ENCODE measurements at regions not wholly inside any gene's neighbourhood (a gene's known extent, or its start where the extent isn't known, plus 50 kb on each side); places are given as distances from the start of the nearest gene placed in this dataset.

DNA sequence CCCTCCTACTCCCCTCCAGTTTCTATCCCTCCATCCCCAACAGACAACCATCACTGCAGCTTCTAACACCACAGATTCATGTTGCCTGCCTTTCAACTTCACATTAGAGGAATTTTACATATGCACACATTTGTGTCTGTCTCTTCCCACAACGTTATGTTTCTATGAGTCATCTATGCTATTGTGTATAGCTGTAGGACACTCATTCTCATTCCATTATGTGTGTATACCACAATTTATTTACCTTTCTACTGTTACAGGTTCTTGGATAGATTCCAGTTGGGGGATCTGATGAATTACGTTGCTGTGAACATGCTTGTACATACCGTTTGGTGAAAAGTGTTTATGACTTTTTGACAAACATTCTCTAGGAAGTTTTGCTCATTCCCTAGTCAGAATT is 58.8 kb upstream of the TRPC3 start:
- no peaks in the 10 kb centered on the region for H3K36me3 ChIP-seq (replicated peaks in 1 of 2; ENCODE audit: control insufficient read depth in 2 of 2, insufficient read depth in 2 of 2, low read length in 2 of 2)
- no peaks in the 10 kb centered on the region for H3K27me3 ChIP-seq (ENCODE audit: control insufficient read depth in 3 of 3, insufficient read depth in 3 of 3, low read depth in 1 of 3, low read length in 3 of 3)
- H3K79me1 ChIP-seq (ENCODE audit: low read depth, low read length), result no peaks in the 10 kb centered on the region
- no CpG with 5 or more reads among the region's 3 CpGs for WGBS, 2 donors (ENCODE audit: extremely low coverage in 2 of 2, insufficient read length in 2 of 2, insufficient replicate concordance in 1 of 2)
- H3K4me1 ChIP-seq (ENCODE audit: control insufficient read depth in 2 of 2, insufficient read depth in 1 of 2, low read depth in 1 of 2, low read length in 2 of 2), result no peaks in the 10 kb centered on the region
- no peak overlapping the region for H3K4me2 ChIP-seq (ENCODE audit: insufficient read depth, low read length, poor library complexity, severe bottlenecking)
- no peaks in the 10 kb centered on the region for H3K9me3 ChIP-seq (replicated peaks in 1 of 2; ENCODE audit: control insufficient read depth in 2 of 2, insufficient read depth in 1 of 2, low read depth in 1 of 2, low read length in 2 of 2)
- H3K4ac ChIP-seq (ENCODE audit: low read length), result no peak overlapping the region
- DNase-seq (ENCODE audit: low spot score), result no peak
- no peak overlapping the region for H2AFZ ChIP-seq (ENCODE audit: low read length)
- H2BK12ac ChIP-seq (ENCODE audit: low read length), result no peak overlapping the region
- no peak overlapping the region for H2BK15ac ChIP-seq (ENCODE audit: low read length)
- no peak overlapping the region for H3K4me3 ChIP-seq (ENCODE audit: low read length in 2 of 2)
- no peak overlapping the region for H4K91ac ChIP-seq (ENCODE audit: low read depth, low read length, poor library complexity)
- no peak overlapping the region for H3K18ac ChIP-seq (ENCODE audit: low read length)
- H2BK5ac ChIP-seq (ENCODE audit: low read length), result no peak overlapping the region
- H3K14ac ChIP-seq (ENCODE audit: low read length), result no peak overlapping the region
- no peak overlapping the region for H3K23ac ChIP-seq (ENCODE audit: low read depth, low read length, poor library complexity)
- H2AK5ac ChIP-seq (ENCODE audit: low read depth, low read length), result no peak overlapping the region
- no peak overlapping the region for H4K8ac ChIP-seq (ENCODE audit: low read depth, low read length)
- no peak overlapping the region for H3K27ac ChIP-seq (replicated peaks; ENCODE audit: low read length)
- H2BK120ac ChIP-seq (ENCODE audit: low read depth, low read length), result no peak overlapping the region
- H3K9ac ChIP-seq (ENCODE audit: low read depth, low read length, poor library complexity), result no peak overlapping the region

DNA sequence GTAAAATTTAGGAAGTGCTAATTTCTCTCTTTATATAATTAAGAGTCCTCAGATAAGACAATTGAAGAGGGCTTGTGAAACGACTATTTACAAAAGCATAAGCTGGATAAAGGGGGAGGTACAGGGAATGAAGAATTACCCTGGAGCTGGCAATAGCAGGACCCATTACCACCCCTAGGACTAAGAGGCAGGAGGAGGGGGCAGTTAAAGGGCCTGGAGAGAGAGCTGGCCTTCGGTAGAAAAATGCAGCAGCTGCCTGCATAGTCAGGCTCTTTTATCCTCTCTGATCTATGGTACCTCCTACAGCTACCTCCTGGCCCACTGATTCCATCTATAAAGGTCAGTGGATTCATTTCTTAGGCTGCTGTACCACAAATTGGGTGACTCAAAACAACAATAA is 57.7 kb upstream of the TRPC3 start:
- Histone ChIP-seq H4K8ac (ENCODE audit: low read depth, low read length) (no peak overlapping the region), H2AK5ac (ENCODE audit: low read depth, low read length) (no peak overlapping the region), H3K36me3 (replicated peaks in 1 of 2; ENCODE audit: control insufficient read depth in 2 of 2, insufficient read depth in 2 of 2, low read length in 2 of 2) (no peaks in the 10 kb centered on the region), H3K79me1 (ENCODE audit: low read depth, low read length) (no peaks in the 10 kb centered on the region), H3K4me3 (ENCODE audit: low read length in 2 of 2) (no peak overlapping the region), H3K4ac (ENCODE audit: low read length) (no peak overlapping the region), H2BK5ac (ENCODE audit: low read length) (no peak overlapping the region), H2BK12ac (ENCODE audit: low read length) (no peak overlapping the region), H3K27me3 (ENCODE audit: control insufficient read depth in 3 of 3, insufficient read depth in 3 of 3, low read depth in 1 of 3, low read length in 3 of 3) (no peaks in the 10 kb centered on the region), H3K4me2 (ENCODE audit: insufficient read depth, low read length, poor library complexity, severe bottlenecking) (no peak overlapping the region), H3K27ac (replicated peaks; ENCODE audit: low read length) (no peak overlapping the region), H3K23ac (ENCODE audit: low read depth, low read length, poor library complexity) (no peak overlapping the region), H2BK120ac (ENCODE audit: low read depth, low read length) (no peak overlapping the region), H3K14ac (ENCODE audit: low read length) (no peak overlapping the region), H3K4me1 (ENCODE audit: control insufficient read depth in 2 of 2, insufficient read depth in 1 of 2, low read depth in 1 of 2, low read length in 2 of 2) (no peaks in the 10 kb centered on the region), H3K9me3 (replicated peaks in 1 of 2; ENCODE audit: control insufficient read depth in 2 of 2, insufficient read depth in 1 of 2, low read depth in 1 of 2, low read length in 2 of 2) (no peaks in the 10 kb centered on the region), H3K18ac (ENCODE audit: low read length) (no peak overlapping the region), H2AFZ (ENCODE audit: low read length) (no peak overlapping the region), H4K91ac (ENCODE audit: low read depth, low read length, poor library complexity) (no peak overlapping the region), H3K9ac (ENCODE audit: low read depth, low read length, poor library complexity) (no peak overlapping the region), H2BK15ac (ENCODE audit: low read length) (no peak overlapping the region)
- no CpG with 5 or more reads among the region's 2 CpGs for WGBS, 2 donors (ENCODE audit: extremely low coverage in 2 of 2, insufficient read length in 2 of 2, insufficient replicate concordance in 1 of 2)
- no peak for DNase-seq (ENCODE audit: low spot score)

DNA sequence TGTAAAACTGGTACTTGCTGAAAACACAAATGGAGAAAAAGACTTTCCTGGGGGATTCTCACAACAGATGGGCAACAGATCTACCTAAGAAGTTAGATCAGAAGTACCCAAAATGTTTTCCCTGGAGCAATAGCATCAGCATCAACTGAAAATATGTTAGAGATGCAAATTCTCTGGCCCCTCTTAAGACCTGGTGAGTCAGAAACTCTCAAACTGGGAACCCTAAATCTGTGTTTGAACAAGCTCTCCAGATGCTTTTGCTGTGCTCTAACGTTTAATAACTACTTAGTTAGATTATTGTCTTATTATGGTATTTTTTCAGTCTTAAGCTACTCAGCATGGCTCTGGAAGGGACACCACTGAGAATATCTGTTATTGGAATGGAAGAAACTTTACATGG is 55.2 kb upstream of the TRPC3 start:
- no peaks in the 10 kb centered on the region for H3K79me1 ChIP-seq (ENCODE audit: low read depth, low read length)
- no peak overlapping the region for H2BK5ac ChIP-seq (ENCODE audit: low read length)
- no peak overlapping the region for H3K4ac ChIP-seq (ENCODE audit: low read length)
- no peaks in the 10 kb centered on the region for H3K4me1 ChIP-seq (ENCODE audit: control insufficient read depth in 2 of 2, insufficient read depth in 1 of 2, low read depth in 1 of 2, low read length in 2 of 2)
- no peak overlapping the region for H2AK5ac ChIP-seq (ENCODE audit: low read depth, low read length)
- H3K9ac ChIP-seq (ENCODE audit: low read depth, low read length, poor library complexity), result no peak overlapping the region
- no peak overlapping the region for H2BK15ac ChIP-seq (ENCODE audit: low read length)
- no peak overlapping the region for H4K91ac ChIP-seq (ENCODE audit: low read depth, low read length, poor library complexity)
- no peak overlapping the region for H3K27ac ChIP-seq (replicated peaks; ENCODE audit: low read length)
- no peaks in the 10 kb centered on the region for H3K27me3 ChIP-seq (ENCODE audit: control insufficient read depth in 3 of 3, insufficient read depth in 3 of 3, low read depth in 1 of 3, low read length in 3 of 3)
- H4K8ac ChIP-seq (ENCODE audit: low read depth, low read length), result no peak overlapping the region
- WGBS, 2 donors (ENCODE audit: extremely low coverage in 2 of 2, insufficient read length in 2 of 2, insufficient replicate concordance in 1 of 2), result no CpG with 5 or more reads among the region's 1 CpG
- no peak overlapping the region for H3K4me3 ChIP-seq (ENCODE audit: low read length in 2 of 2)
- H2BK12ac ChIP-seq (ENCODE audit: low read length), result no peak overlapping the region
- no peak overlapping the region for H3K14ac ChIP-seq (ENCODE audit: low read length)
- H2AFZ ChIP-seq (ENCODE audit: low read length), result no peak overlapping the region
- no peak for DNase-seq (ENCODE audit: low spot score)
- H3K36me3 ChIP-seq (replicated peaks in 1 of 2; ENCODE audit: control insufficient read depth in 2 of 2, insufficient read depth in 2 of 2, low read length in 2 of 2), result no peaks in the 10 kb centered on the region
- no peak overlapping the region for H3K23ac ChIP-seq (ENCODE audit: low read depth, low read length, poor library complexity)
- no peak overlapping the region for H2BK120ac ChIP-seq (ENCODE audit: low read depth, low read length)
- no peak overlapping the region for H3K4me2 ChIP-seq (ENCODE audit: insufficient read depth, low read length, poor library complexity, severe bottlenecking)
- H3K18ac ChIP-seq (ENCODE audit: low read length), result no peak overlapping the region
- no peaks in the 10 kb centered on the region for H3K9me3 ChIP-seq (replicated peaks in 1 of 2; ENCODE audit: control insufficient read depth in 2 of 2, insufficient read depth in 1 of 2, low read depth in 1 of 2, low read length in 2 of 2)

DNA sequence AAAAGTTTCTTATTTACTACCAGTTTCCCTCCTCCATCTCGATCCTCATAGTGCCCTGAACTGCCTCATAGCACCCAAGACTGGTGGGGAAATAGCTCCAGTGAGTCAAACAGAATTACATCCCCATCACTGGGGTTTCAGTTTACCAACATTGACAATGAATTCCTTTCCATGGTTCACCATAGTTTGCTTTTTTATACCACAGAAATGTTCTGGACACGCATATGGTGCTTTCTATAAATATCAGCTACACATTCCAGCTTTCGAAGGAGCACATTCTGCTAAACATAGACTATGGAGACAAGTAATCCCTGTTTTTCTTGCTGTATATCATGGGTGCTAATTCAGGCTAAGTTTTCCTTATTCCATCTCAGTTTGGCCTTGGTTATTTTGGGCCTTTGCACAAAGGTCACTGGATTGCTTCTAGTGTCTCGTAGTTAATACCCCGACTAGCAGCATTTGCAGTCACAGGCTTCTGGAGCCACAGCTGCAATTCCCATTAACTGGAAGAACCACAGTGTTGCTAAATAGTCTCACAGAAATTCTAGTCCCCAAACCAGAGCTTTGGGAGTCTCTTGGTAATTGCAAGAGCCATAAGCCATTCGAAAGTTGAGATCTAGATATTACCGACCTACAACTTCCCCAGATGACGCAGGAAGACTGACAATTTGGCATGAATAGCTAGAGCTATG is 53.4 kb upstream of the TRPC3 start:
- H2AK5ac ChIP-seq (ENCODE audit: low read depth, low read length), result no peak overlapping the region
- H2BK12ac ChIP-seq (ENCODE audit: low read length), result no peak overlapping the region
- H3K36me3 ChIP-seq (replicated peaks in 1 of 2; ENCODE audit: control insufficient read depth in 2 of 2, insufficient read depth in 2 of 2, low read length in 2 of 2), result no peaks in the 10 kb centered on the region

More for the DNA sequence above, 53.4 kb upstream of the TRPC3 start:
- H3K4me1 ChIP-seq (ENCODE audit: control insufficient read depth in 2 of 2, insufficient read depth in 1 of 2, low read depth in 1 of 2, low read length in 2 of 2), result no peaks in the 10 kb centered on the region
- H2AFZ ChIP-seq (ENCODE audit: low read length), result no peak overlapping the region
- no peak overlapping the region for H2BK120ac ChIP-seq (ENCODE audit: low read depth, low read length)
- H3K79me1 ChIP-seq (ENCODE audit: low read depth, low read length), result no peaks in the 10 kb centered on the region
- no CpG with 5 or more reads among the region's 8 CpGs for WGBS, 2 donors (ENCODE audit: extremely low coverage in 2 of 2, insufficient read length in 2 of 2, insufficient replicate concordance in 1 of 2)
- no peak overlapping the region for H3K4ac ChIP-seq (ENCODE audit: low read length)
- no peak overlapping the region for H4K8ac ChIP-seq (ENCODE audit: low read depth, low read length)
- H3K9me3 ChIP-seq (replicated peaks in 1 of 2; ENCODE audit: control insufficient read depth in 2 of 2, insufficient read depth in 1 of 2, low read depth in 1 of 2, low read length in 2 of 2), result no peaks in the 10 kb centered on the region
- H2BK15ac ChIP-seq (ENCODE audit: low read length), result no peak overlapping the region
- peaks cover 0 to 4% (median 0%) of the 10 kb centered on the region in 3 experiments for H3K27me3 ChIP-seq (ENCODE audit: control insufficient read depth in 3 of 3, insufficient read depth in 3 of 3, low read depth in 1 of 3, low read length in 3 of 3)
- H3K18ac ChIP-seq (ENCODE audit: low read length), result no peak overlapping the region
- H3K9ac ChIP-seq (ENCODE audit: low read depth, low read length, poor library complexity), result no peak overlapping the region
- no peak overlapping the region for H3K27ac ChIP-seq (replicated peaks; ENCODE audit: low read length)
- no peak for DNase-seq (ENCODE audit: low spot score)
- no peak overlapping the region for H3K4me2 ChIP-seq (ENCODE audit: insufficient read depth, low read length, poor library complexity, severe bottlenecking)
- H3K23ac ChIP-seq (ENCODE audit: low read depth, low read length, poor library complexity), result no peak overlapping the region
- H2BK5ac ChIP-seq (ENCODE audit: low read length), result no peak overlapping the region
- no peak overlapping the region for H3K4me3 ChIP-seq (ENCODE audit: low read length in 2 of 2)
- no peak overlapping the region for H4K91ac ChIP-seq (ENCODE audit: low read depth, low read length, poor library complexity)
- H3K14ac ChIP-seq (ENCODE audit: low read length), result no peak overlapping the region
